NOMO-1 treated with dmso at 0.1 percent for 144 hours (cell line): ENCODE measurements at regions not wholly inside any gene's neighbourhood (a gene's known extent, or its start where the extent isn't known, plus 50 kb on each side); places are given as distances from the start of the nearest gene placed in this dataset.
"Not testable (repeated sequence)": the region's sequence is repeated elsewhere in the genome, so short reads cannot be mapped to it uniquely, and the experiment has no call there.

Source experiments
- DNase-seq: peaks from one replicate; lab custom pipeline; 2025; ENCODE audit not compliant: unreplicated experiment; lab: John Stamatoyannopoulos, UW

DNA sequence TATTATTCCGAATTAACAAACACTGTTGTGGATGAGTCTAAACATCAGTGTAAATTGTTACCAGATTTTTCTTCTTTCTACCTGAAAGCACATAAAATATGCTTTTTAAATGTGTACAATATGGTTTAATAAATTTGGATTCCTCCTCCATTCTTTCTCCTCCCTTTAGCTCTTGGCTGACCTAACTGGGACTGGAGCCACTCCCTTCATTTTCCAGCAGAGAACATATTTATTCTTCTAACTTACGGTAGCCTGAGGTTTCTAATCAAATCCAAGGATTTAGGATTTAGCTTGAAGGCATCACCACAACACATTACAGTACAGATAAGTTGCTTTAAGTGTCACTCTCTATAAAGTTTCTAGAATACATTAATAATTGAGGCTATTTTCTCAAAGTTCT is 88.2 kb upstream of the SEMA3C start:
- DNase-seq = no peak

DNA sequence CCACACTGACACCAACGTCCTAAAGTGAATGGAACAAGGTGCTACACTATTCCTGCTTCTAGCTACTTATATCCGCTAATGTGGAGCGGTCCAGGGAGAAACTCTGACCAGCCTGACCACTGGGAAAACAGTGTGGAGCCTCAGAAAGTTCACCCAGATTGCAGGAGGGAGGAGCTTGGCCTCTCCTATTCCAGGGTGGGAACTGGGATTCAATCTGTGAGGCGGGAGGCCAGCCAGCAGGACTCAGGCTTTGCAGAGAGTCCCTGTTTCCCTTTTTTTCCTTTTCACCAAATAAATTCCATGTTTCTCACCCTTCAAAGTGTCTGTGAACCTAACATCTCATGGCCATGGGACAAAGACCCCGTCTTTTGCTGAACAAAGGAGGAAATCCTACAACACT is 86.4 kb upstream of the SEMA3C start:
- DNase-seq = no peak

DNA sequence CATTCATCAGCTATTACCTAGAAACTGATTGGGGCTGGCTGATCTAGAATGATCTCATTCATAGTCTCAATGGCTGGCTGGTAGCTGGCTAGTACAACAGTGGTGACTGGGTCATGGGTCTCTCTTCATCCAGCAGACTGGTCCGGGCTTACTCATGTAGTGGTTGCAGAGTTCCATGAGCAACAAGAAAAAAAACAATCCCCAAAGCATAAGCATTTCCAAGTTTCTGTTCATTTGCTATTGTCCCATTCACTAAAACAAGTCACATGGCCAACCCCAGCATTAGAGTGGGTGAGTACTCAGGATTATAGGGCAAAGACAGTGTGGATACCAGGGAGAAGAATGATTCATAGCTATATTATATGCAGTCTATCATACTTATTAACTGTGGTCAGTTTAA is 85.2 kb upstream of the SEMA3C start:
- no peak for DNase-seq

- DNase-seq = no peak
Measured at GRCh38 chr7:81003326-81003725, 84.5 kb upstream of the SEMA3C start.

DNA sequence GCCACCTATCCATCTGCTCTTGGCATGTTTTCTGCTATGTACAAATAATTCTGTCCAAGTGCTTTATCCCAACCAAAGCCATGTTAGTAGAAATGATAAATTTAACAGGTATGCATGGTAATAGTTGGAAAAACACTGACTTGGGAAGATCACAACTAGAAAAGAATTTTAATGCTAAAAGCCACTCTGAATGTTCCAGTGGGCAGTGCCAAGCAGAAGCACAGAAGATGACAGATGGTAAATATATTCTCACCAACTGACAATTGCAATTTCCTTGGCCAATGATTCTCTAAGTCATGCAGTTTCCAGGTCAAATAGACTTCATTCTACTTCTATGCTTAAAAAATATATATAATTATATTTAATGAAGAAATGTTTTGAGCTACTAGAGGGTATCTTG is 83.6 kb upstream of the SEMA3C start:
- no peak for DNase-seq

- no peak for DNase-seq
Measured at GRCh38 chr7:80999771-81000170, 80.9 kb upstream of the SEMA3C start.

DNA sequence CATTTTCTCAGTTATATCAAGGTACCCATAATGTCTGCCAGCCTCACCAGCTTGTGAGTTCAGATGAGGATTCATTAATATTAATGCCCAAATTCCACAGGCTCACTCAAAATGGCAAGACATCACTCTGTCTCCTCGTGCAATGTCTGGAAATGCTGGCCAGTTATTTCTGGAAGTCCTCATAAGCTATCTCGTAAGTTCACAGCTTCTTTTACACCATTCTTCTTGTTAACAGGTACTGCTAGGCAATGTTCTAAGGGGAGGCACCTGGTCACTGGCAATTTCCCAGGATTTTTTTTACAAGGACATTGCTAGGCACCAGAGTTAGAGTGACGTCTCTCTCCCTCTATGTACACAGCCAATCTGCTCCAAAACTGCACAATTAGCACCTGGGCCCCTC is 80.2 kb upstream of the SEMA3C start:
- DNase-seq = no peak

GRCh38 chr7:80997841-80998240 is 79.0 kb upstream of the SEMA3C start:
- DNase-seq = no peak

DNA sequence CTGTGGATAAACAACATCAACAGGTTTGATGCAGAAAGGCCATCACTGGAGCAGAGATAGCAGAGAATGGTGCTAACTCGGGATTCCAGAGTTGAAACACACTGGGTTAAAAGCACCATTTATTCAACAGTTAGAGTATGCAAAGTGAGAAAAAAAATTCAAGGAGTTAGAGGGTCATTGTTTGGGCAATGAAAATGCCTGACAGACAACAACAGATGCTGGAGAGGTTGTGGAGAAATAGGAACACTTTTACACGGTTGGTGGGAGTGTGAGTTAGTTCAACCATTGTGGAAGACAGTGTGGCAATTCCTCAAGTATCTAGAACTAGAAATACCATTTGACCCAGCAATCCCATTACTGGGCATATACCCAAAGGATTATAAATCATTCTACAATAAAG is 77.4 kb upstream of the SEMA3C start:
- DNase-seq = not testable (repeated sequence)

- DNase-seq = no peak
Measured at GRCh38 chr7:80991654-80992053, 72.8 kb upstream of the SEMA3C start.

GRCh38 chr7:80984619-80985018 is 65.8 kb upstream of the SEMA3C start:
- no peak for DNase-seq

DNA sequence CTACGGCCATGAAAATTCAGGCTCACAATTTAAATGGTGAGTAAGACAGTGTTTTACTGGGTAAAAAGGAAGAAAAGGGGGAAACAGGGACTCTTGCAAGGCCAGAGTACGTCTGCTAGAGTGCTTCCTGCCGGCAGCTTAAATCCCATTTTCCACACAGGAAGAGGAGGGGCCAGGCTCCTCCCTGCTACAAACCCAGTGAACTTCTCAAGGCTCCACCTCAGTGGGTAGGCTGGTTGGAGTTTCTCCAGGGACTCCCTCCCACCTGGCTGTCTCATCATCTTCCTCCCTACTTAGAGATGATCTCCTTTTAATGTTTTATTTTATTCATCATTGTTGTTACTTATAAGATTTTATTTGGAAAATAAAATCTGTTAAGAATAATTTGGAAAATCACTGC is 62.6 kb upstream of the SEMA3C start:
- DNase-seq = no peak

- no peak for DNase-seq
Measured at GRCh38 chr7:80977751-80978150, 58.9 kb upstream of the SEMA3C start.

DNA sequence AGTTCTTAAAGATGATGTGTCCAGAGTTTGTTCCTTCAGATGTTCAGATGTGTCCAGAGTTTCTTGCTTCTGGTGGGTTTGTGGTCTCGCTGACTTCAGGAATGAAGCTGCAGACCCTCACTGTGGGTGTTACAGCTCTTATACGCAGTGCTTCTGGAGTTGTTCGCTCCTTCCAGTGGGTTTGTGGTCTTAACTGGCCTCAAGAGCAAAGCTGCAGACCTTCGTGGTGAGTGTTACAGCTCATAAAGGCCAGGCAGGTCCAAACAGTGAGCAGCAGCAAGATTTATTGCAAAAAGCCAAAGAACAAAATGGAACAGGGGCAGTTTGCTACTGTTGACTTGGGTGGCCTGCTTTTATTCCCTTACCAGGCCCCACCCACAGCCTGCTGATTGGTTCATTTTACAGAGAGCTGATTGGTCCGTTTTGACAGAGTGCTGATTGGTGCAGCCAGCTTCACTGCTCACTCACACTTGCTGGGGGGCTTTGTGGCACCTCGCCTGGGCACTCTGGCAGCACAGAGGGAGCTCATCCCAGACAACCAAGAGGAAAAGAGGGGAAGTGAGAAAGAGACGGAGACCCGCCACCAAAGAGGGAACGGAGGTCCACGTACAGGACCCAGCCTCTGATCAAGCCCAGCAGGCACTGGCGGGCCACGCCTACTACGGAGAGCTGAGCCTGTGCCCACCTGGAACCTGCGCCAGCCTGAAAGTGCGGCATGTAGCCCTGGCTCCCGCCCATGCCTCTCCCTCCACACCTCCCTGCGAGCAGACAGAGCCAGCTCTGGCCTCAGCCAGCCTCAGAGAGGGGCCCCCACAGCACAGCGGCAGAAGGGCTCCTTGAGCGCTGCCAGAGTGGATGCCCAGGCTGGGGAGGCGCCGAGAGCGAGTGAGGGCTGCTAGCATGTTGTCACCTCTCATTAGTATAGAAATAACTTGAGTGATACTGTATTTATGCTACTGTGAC is 55.8 kb upstream of the SEMA3C start:
- DNase-seq = no peak

DNA sequence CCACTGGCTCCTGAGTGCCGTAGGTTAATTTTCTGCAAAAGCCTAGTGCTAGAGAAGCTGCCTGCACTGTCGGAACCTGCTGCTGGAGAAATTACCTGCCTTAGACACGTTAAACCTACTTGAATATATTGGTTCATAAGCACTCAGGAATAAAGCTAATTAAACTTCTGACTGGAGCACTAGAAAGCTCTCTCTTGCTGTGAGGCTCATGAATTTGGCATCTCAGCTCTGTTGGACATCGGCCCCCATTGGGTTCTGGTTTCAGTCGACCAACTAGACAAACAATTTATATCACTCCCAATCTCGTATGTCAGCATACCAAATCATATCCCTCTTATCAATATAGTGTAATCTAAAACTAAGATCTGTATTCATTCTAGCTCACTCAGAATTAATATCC is 52.4 kb upstream of the SEMA3C start:
- DNase-seq = no peak
